ENCODE measurements at regions not wholly inside any gene's neighbourhood (a gene's known extent, or its start where the extent isn't known, plus 50 kb on each side); places are given as distances from the start of the nearest gene placed in this dataset.

DNA sequence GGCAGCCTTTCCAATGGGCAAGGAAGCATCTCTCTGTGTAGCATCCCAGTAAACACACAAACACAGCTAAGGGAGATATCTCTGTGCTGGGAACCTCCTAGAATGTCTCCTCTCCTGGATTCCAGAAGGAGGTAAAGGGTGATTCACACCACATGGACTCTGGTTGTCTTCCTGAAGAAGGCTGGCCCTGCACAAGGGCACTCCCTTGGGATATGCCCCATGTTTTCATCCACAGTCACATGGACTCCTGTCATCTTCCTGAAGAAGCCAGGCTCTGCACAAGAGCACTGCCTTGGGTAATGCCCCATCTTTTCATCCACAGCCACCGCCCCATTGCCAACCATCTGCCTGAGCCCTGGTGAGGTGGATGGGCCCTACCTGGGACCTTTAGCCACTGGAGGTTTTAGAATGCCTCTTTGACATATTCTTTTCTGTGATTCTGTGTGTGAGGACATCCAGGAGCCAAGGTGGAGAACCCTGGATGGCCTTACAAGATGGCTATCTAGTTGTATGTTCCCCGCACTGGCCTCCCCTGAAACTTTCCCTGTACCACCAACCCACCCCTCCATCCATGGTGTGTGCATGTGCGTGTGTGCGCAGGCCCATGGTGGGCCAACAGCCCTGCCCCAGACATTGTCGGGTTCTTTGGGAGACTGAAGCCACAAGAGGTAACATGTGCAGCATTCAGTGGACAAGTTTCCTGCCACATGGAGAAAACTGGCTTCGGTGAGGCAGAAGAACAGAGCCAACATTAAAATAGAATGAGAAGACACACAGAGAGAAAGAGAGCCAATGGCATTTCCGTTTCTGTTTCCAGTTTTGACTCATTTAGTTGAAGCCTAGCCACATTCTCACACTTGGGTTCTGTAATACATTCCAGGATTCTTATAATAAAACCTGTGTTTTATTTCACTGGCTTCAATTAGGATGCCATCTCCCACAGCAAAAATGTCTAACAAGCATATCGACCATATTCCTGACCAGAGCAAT is 110.2 kb upstream of the CST7 start:
- H3K27me3 ChIP-seq, result no peaks in the 10 kb centered on the region
- H3K4me3 ChIP-seq, result no peak overlapping the region
- DNase-seq (no peak), ATAC-seq (no peak)
- in situ Hi-C loops (cut with MboI; ENCODE audit: low sequenced_read_pairs in 4 of 4) (no loop called here), intact Hi-C loops (cut with DNase I; ENCODE audit: low total_unique reads) (no loop called here)
- H3K27ac ChIP-seq, result no peak overlapping the region
- H3K4me1 ChIP-seq, result no peaks in the 10 kb centered on the region
- no peak for TF ChIP-seq POLR2A (IDR thresholded peaks at IDR 0.05)
- TF ChIP-seq, protein P1, sequence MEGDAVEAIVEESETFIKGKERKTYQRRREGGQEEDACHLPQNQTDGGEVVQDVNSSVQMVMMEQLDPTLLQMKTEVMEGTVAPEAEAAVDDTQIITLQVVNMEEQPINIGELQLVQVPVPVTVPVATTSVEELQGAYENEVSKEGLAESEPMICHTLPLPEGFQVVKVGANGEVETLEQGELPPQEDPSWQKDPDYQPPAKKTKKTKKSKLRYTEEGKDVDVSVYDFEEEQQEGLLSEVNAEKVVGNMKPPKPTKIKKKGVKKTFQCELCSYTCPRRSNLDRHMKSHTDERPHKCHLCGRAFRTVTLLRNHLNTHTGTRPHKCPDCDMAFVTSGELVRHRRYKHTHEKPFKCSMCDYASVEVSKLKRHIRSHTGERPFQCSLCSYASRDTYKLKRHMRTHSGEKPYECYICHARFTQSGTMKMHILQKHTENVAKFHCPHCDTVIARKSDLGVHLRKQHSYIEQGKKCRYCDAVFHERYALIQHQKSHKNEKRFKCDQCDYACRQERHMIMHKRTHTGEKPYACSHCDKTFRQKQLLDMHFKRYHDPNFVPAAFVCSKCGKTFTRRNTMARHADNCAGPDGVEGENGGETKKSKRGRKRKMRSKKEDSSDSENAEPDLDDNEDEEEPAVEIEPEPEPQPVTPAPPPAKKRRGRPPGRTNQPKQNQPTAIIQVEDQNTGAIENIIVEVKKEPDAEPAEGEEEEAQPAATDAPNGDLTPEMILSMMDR (IDR thresholded peaks at IDR 0.05 in 4 of 5, conservative IDR thresholded peaks at IDR 0.05 in 1 of 5), result no peak
- no peaks in the 10 kb centered on the region for H3K9me3 ChIP-seq
- no peaks in the 10 kb centered on the region for H3K36me3 ChIP-seq

DNA sequence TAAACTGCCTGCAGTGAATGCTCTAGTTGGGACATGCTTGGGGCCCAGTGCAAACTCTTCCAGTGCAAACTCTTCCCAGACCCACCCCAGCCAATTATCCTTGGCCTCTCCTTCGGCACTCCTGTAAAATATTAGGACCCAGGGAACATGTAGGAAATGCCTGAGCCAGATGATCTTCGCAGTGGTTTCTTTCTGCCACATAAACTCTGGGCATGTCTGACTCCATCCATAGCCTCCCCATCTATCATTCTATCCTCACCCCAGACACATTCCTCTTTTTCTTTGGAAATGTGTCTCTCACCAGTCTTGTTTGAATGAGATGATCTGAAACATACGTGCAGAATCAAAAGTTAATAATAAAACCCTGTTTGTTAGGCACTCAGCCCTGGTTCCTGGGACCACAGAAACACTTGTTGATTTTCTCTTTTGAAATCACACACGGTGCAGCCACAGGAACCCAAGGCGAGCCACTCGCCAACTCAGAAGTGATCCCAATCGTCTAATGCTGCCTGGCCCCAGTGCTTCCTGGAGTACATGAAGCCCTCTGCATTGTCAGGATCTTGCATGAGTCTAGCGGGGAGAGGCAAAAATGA is 108.9 kb upstream of the CST7 start:
- ATAC-seq, result no peak
- Histone ChIP-seq H3K27me3 (no peaks in the 10 kb centered on the region), H3K4me1 (no peaks in the 10 kb centered on the region), H3K27ac (no peak overlapping the region), H3K9me3 (no peaks in the 10 kb centered on the region), H3K4me3 (no peak overlapping the region), H3K36me3 (no peaks in the 10 kb centered on the region)
- TF ChIP-seq, protein P1 (IDR thresholded peaks at IDR 0.05 in 4 of 5, conservative IDR thresholded peaks at IDR 0.05 in 1 of 5), result no peak
- no peak for TF ChIP-seq POLR2A (IDR thresholded peaks at IDR 0.05)
- in situ Hi-C loops (cut with MboI; ENCODE audit: low sequenced_read_pairs in 4 of 4), result no loop called here
- intact Hi-C loops (cut with DNase I; ENCODE audit: low total_unique reads), result no loop called here
- DNase-seq, result no peak

DNA sequence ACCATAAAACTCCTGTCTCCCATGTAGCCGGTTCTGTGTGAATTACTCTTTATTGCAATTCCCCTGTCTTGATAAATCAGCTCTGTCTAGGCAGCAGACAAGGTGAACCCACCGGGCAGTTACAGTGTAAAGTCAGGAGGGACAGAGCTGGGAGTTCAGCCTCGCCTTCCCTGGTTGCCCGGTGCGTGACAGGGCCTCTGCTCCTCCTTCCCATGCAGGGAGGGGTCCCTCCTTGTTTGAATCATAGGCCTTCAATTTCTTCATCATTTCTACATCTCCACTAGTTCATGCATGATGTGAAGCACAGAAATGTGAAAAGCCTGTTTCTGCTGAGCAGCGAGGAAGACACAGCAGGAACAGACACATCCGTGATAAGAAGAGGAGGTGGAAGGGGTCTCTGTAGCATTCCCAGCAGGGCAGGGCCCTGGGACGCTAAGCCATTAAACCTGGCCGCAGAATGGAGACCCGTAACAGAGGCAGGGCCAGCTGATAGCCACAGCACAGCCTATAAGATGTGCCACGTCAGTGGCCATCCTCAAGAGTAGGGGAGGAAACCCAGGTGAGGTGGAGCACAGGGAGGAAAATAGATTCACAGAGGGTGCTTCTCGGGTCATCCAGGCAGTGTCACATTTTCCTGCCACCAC is 106.7 kb upstream of the CST7 start:
- in situ Hi-C loops (cut with MboI; ENCODE audit: low sequenced_read_pairs in 4 of 4), result no loop called here
- TF ChIP-seq, protein P1 (IDR thresholded peaks at IDR 0.05 in 4 of 5, conservative IDR thresholded peaks at IDR 0.05 in 1 of 5), result no peak
- TF ChIP-seq POLR2A (IDR thresholded peaks at IDR 0.05), result no peak
- Histone ChIP-seq H3K27ac (no peak overlapping the region), H3K4me1 (no peaks in the 10 kb centered on the region), H3K27me3 (no peaks in the 10 kb centered on the region), H3K9me3 (no peaks in the 10 kb centered on the region), H3K36me3 (no peaks in the 10 kb centered on the region), H3K4me3 (no peak overlapping the region)
- DNase-seq (no peak), ATAC-seq (no peak)
- intact Hi-C loops (cut with DNase I; ENCODE audit: low total_unique reads), result no loop called here

DNA sequence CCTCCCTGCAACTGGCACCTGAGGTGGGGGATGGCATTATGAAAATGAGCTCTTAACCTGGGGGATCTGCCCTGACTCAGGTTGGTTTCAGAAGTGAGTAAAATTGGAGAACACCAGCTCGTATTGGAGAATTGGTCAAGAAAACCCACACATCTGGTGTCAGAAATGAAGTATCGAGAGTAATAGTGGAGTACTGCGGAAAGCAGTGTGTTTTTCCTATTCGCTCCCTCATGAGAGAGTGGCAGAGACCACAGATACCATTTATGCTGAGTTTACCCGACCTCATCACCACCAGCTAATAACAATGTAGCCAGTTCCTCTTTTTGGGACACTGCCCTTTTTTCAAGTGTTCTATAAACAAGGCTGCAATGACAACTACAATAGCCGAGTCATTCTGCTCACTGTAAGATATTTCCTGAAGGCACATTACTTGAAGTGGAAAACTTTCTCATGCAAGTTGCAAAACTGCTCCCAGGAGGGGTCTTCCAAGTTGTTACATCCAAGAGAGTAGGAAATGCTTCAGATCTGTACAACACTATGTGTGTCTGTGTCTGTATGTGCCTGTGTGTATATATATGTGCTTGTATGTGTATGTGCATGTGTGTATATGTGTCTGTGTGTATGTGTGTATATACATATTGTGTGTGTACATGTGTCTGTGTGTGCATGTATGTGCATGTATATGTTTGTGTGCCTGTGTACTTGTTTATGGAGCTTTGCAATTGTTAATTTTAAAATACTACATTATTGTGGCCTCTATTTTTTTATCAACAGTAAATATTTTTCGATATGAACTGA is 106.0 kb upstream of the CST7 start:
- in situ Hi-C loops (cut with MboI; ENCODE audit: low sequenced_read_pairs in 4 of 4) (no loop called here), intact Hi-C loops (cut with DNase I; ENCODE audit: low total_unique reads) (no loop called here)
- no peaks in the 10 kb centered on the region for H3K4me1 ChIP-seq
- ATAC-seq (no peak), DNase-seq (no peak)
- H3K9me3 ChIP-seq, result no peaks in the 10 kb centered on the region
- no peak overlapping the region for H3K4me3 ChIP-seq
- H3K36me3 ChIP-seq, result no peaks in the 10 kb centered on the region
- H3K27me3 ChIP-seq, result no peaks in the 10 kb centered on the region
- no peak for TF ChIP-seq POLR2A (IDR thresholded peaks at IDR 0.05)
- TF ChIP-seq, protein P1 (IDR thresholded peaks at IDR 0.05 in 4 of 5, conservative IDR thresholded peaks at IDR 0.05 in 1 of 5), result no peak
- no peak overlapping the region for H3K27ac ChIP-seq
